Activated naive CD4-positive, alpha-beta T cell treated with anti-CD3 and anti-CD28 coated beads, Interleukin-2, amount 50 U/mL, for 72 hours (primary cell): ENCODE measurements at regions not wholly inside any gene's neighbourhood (a gene's known extent, or its start where the extent isn't known, plus 50 kb on each side); places are given as distances from the start of the nearest gene placed in this dataset.
"Not testable (repeated sequence)": the region's sequence is repeated elsewhere in the genome, so short reads cannot be mapped to it uniquely, and the experiment has no call there.

Experiments used
- ATAC-seq, 2 donors: fragments of 150-1000 bp; cut with Tn5 transposase; 2 replicates each; pipeline ENCODE4 v1.10.0; 2021; ENCODE audit warnings: mild to moderate bottlenecking in 2 of 2, moderate library complexity in 2 of 2
- DNase-seq, 2 donors: peaks; one replicate each; pipeline ENCODE4 v3.0.0; 2021 to 2022; ENCODE audit warnings: low spot score in 2 of 2
- H3K27ac Mint-ChIP-seq, 2 donors: one replicate each; pipeline ENCODE4 v1.8.0; 2022; ENCODE audit warnings: mild to moderate bottlenecking in 2 of 2, mixed read lengths in 2 of 2
- H3K36me3 Mint-ChIP-seq, 2 donors: one replicate each; pipeline ENCODE4 v1.8.0; 2022; ENCODE audit warnings: mixed read lengths in 2 of 2
- H3K9me3 Mint-ChIP-seq, 2 donors: one replicate each; pipeline ENCODE4 v1.8.0; 2022; ENCODE audit warnings: mixed read lengths in 2 of 2

- peaks cover 3 to 4% of the 10 kb centered on the region in 2 donors for H3K9me3 Mint-ChIP-seq
- ATAC-seq (no peak), DNase-seq (no peak)
- no peak overlapping the region for H3K27ac Mint-ChIP-seq
- peaks cover 0 to 5% of the 10 kb centered on the region in 2 donors for H3K36me3 Mint-ChIP-seq
Measured at GRCh38 chr18:10134204-10134603, 220.4 kb downstream of the VAPA start.

GRCh38 chr18:10134749-10135148 is 220.9 kb downstream of the VAPA start:
- H3K36me3 Mint-ChIP-seq, H3K27ac Mint-ChIP-seq, H3K9me3 Mint-ChIP-seq, DNase-seq, ATAC-seq: not testable (repeated sequence)

GRCh38 chr18:10135302-10135926 is 221.6 kb downstream of the VAPA start:
- ATAC-seq (no peak), DNase-seq (no peak)
- no peak overlapping the region for H3K27ac Mint-ChIP-seq
- H3K9me3 Mint-ChIP-seq, result peaks cover 3 to 4% of the 10 kb centered on the region in 2 donors
- peaks cover 0 to 5% of the 10 kb centered on the region in 2 donors for H3K36me3 Mint-ChIP-seq

GRCh38 chr18:10138719-10139118 is 224.9 kb downstream of the VAPA start:
- Mint-ChIP-seq H3K9me3 (peaks cover 3 to 4% of the 10 kb centered on the region in 2 donors), H3K27ac (no peak overlapping the region), H3K36me3 (no peaks in the 10 kb centered on the region)
- no peak for ATAC-seq
- DNase-seq, result no peak

GRCh38 chr18:10139783-10140410 is 226.1 kb downstream of the VAPA start:
- DNase-seq (no peak), ATAC-seq (no peak)
- H3K9me3 Mint-ChIP-seq, result peaks cover 3 to 4% of the 10 kb centered on the region in 2 donors
- no peaks in the 10 kb centered on the region for H3K36me3 Mint-ChIP-seq
- H3K27ac Mint-ChIP-seq, result peak overlapping the region in 1 of 2 donors; percentile 82

GRCh38 chr18:10140461-10141282 is 226.9 kb downstream of the VAPA start:
- ATAC-seq (no peak), DNase-seq (no peak)
- Mint-ChIP-seq H3K27ac (peak overlapping the region in 1 of 2 donors; percentile 82), H3K36me3 (no peaks in the 10 kb centered on the region), H3K9me3 (peaks cover 3 to 4% of the 10 kb centered on the region in 2 donors)

- H3K36me3 Mint-ChIP-seq, result no peaks in the 10 kb centered on the region
- no peak for DNase-seq
- peaks cover 3 to 4% of the 10 kb centered on the region in 2 donors for H3K9me3 Mint-ChIP-seq
- no peak for ATAC-seq
- no peak overlapping the region for H3K27ac Mint-ChIP-seq
Measured at GRCh38 chr18:10141559-10141958, 227.7 kb downstream of the VAPA start.

GRCh38 chr18:10142056-10142455 is 228.2 kb downstream of the VAPA start:
- peaks cover 3 to 4% of the 10 kb centered on the region in 2 donors for H3K9me3 Mint-ChIP-seq
- ATAC-seq, result no peak
- H3K27ac Mint-ChIP-seq, result no peak overlapping the region
- DNase-seq, result no peak
- H3K36me3 Mint-ChIP-seq, result no peaks in the 10 kb centered on the region

- ATAC-seq, result no peak
Measured at GRCh38 chr18:10142496-10143160, 228.8 kb downstream of the VAPA start.

GRCh38 chr18:10143596-10143995 is 229.8 kb downstream of the VAPA start:
- no peaks in the 10 kb centered on the region for H3K36me3 Mint-ChIP-seq
- no peaks in the 10 kb centered on the region for H3K9me3 Mint-ChIP-seq
- ATAC-seq (no peak), DNase-seq (no peak)
- no peak overlapping the region for H3K27ac Mint-ChIP-seq

More at GRCh38 chr18:10142496-10143160, 228.8 kb downstream of the VAPA start:
- DNase-seq, result no peak
- H3K36me3 Mint-ChIP-seq, result no peaks in the 10 kb centered on the region
- H3K27ac Mint-ChIP-seq, result no peak overlapping the region
- no peaks in the 10 kb centered on the region for H3K9me3 Mint-ChIP-seq

GRCh38 chr18:10145546-10145945 is 231.7 kb downstream of the VAPA start:
- DNase-seq, result no peak
- Mint-ChIP-seq H3K27ac (no peak overlapping the region), H3K36me3 (no peaks in the 10 kb centered on the region), H3K9me3 (peaks cover 0 to 9% of the 10 kb centered on the region in 2 donors)
- no peak for ATAC-seq

GRCh38 chr18:10147226-10147625 is 233.4 kb downstream of the VAPA start:
- no peak for DNase-seq
- no peak for ATAC-seq
- H3K9me3 Mint-ChIP-seq, result peaks cover 3 to 14% of the 10 kb centered on the region in 2 donors
- no peak overlapping the region for H3K27ac Mint-ChIP-seq
- no peaks in the 10 kb centered on the region for H3K36me3 Mint-ChIP-seq

GRCh38 chr18:10147752-10148151 is 233.9 kb downstream of the VAPA start:
- DNase-seq, result no peak
- Mint-ChIP-seq H3K27ac (no peak overlapping the region), H3K36me3 (no peaks in the 10 kb centered on the region), H3K9me3 (peaks cover 3 to 14% of the 10 kb centered on the region in 2 donors)
- ATAC-seq, result no peak

GRCh38 chr18:10148189-10148929 is 234.5 kb downstream of the VAPA start:
- Mint-ChIP-seq H3K36me3 (no peaks in the 10 kb centered on the region), H3K9me3 (peaks cover 3 to 14% of the 10 kb centered on the region in 2 donors), H3K27ac (no peak overlapping the region)
- DNase-seq (no peak), ATAC-seq (no peak)

- ATAC-seq, result no peak
- Mint-ChIP-seq H3K9me3 (peaks cover 3 to 14% of the 10 kb centered on the region in 2 donors), H3K27ac (no peak overlapping the region), H3K36me3 (no peaks in the 10 kb centered on the region)
- DNase-seq, result no peak
Measured at GRCh38 chr18:10149768-10150556, 236.1 kb downstream of the VAPA start.
